OCI-LY7 (cell line): ENCODE measurements at regions not wholly inside any gene's neighbourhood (a gene's known extent, or its start where the extent isn't known, plus 50 kb on each side); places are given as distances from the start of the nearest gene placed in this dataset.

Experiments
- CTCF ChIP-seq: fragments of 200-600 bp; sonication (generic); conservative IDR thresholded peaks from 2 replicates; pipeline ENCODE4 v1.5.1; 2014; ENCODE audit warnings: mild to moderate bottlenecking, antibody characterized with exemption, low read length, moderate library complexity, mixed read lengths
- EZH2phosphoT487 ChIP-seq: fragments of 200-600 bp; sonication (generic); IDR thresholded peaks from 2 replicates; pipeline ENCODE4 v1.6.1; 2018; ENCODE audit warnings: low read depth, borderline replicate concordance, mild to moderate bottlenecking, mixed run types, antibody characterized with exemption, low read length, moderate library complexity, mixed read lengths

GRCh38 chr4:45004326-45004725 lies 278.0 kb upstream of the GNPDA2 start:
- TF ChIP-seq CTCF: no peak
- TF ChIP-seq EZH2phosphoT487: no peak
